GM18505 (cell line): ENCODE measurements at regions not wholly inside any gene's neighbourhood (a gene's known extent, or its start where the extent isn't known, plus 50 kb on each side); places are given as distances from the start of the nearest gene placed in this dataset.

ENCODE experiments used
- ATAC-seq: cut with Tn5 transposase; IDR thresholded peaks from one replicate; pipeline ENCODE4 v1.9.1; 2021; ENCODE audit not compliant: unreplicated experiment
- POLR2A ChIP-seq: IDR thresholded peaks from 4 replicates; pipeline ENCODE4 v1.6.1; 2011; ENCODE audit warnings: borderline replicate concordance; ENCODE audit not compliant: insufficient read depth, insufficient read length; ENCODE audit errors: extremely low read depth

GRCh38 chr2:15018814-15019213 is 386.3 kb downstream of the LRATD1 start:
- no peak for ATAC-seq
- TF ChIP-seq POLR2A: no peak

DNA sequence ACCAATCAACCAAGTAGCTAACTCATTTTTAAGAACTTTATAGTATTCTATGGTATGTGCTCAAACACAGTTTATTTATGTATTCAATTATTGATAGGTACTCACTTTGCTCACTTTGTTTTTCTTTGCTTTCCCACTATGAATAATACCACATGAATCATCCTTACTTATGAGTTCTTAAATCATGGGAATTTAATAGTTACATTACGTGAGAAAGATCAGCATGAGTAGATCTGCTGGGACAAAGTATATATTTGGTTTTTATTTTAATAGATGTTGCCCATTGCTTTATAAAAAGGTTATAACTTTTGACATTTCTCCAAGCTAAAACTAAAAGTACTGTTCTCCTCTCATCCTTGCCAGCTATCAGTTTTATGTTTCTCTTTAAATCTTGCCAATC is 390.7 kb downstream of the LRATD1 start:
- no peak for ATAC-seq
- TF ChIP-seq POLR2A: no peak

DNA sequence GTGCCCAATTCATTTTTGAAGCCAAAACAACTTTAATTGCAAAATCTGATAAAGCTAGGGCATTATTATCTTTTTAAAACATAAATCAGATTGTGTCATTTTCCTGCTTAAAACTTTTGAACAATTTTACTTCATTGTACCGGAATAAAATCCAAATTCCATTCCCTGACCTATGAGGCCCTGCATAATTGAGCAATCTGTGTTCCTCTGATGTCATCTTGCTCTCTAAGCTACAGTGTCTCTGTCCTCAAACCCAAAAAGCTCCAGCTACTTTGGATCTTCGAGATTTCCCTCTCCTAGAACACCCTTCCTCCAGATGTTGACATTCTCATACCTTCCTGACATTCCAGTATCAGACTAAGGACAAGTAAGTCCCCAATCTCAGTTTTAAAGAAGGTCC is 395.9 kb downstream of the LRATD1 start:
- no peak for ATAC-seq
- no peak for TF ChIP-seq POLR2A

GRCh38 chr2:15031745-15032240 is 399.3 kb downstream of the LRATD1 start:
- TF ChIP-seq POLR2A: no peak
- peak; percentile 94 for ATAC-seq

DNA sequence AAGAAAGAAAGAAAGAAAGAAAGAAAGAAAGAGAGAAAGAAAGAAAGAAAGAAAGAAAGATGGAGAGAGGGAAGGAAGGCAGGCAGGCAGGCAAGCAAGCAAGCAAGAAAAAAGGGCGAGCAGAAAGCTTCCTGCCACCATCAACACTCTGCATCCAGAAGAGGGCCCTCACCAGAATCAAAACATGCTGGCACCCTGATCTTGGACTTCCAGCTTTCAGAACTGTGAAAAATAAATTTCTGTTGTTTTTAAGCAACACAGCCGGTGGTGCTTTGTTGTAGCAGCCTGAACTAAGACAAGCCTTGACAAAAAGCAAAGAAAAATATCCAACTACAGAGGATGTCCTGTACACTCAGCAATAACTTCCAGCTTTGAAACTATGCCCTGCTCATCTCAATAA is 401.7 kb downstream of the LRATD1 start:
- no peak for ATAC-seq
- no peak for TF ChIP-seq POLR2A

DNA sequence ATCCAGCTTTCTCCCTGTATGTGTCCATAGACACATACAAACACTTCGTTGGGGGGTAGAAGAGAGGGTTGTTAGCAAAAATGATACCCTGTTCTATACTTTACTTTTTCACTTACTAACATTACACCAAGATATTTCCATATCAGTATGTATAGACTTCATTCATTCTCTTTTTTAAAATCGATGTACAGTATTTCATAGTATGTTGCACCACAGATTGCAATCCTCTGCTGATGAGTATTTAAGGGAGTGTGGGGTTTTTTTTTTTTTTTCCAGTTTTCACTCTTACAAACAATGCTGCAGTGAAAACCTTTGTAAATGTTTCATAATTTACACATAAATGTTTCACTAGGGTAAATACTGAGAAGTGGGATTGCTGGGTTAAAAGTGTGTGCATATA is 402.3 kb downstream of the LRATD1 start:
- ATAC-seq: no peak
- TF ChIP-seq POLR2A: no peak

GRCh38 chr2:15038366-15039364 is 406.1 kb downstream of the LRATD1 start:
- TF ChIP-seq POLR2A: no peak
- no peak for ATAC-seq

DNA sequence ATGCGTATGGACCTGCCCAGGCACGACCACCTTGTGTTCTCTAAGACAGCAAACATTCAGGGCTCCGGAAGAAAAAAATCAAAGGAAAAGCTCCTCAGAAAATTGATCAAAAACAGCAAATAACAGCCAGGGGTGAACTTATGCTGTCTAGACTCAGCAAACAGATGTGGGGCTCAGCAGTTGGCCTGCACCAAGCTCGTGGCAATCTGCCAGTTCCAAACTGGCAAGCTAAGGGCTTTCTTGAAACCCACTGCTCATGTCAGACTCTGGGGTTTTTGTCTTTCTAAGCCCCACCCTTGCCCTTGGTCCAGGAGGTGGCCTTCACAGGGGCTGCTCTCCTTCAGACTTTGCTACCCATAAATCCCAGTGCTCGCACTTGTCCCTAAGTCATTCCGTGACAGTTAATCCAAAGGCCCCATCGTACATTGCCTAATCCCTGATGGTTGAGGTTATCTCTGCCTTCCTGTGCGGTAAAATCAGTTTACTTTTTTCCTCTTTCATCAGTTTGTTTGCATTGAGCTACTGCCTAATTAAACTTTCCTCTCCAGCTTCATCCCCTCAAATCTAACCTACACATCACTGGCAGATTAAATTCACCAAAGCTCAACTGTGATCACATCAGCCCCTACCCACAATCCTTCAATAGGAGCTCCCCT is 408.0 kb downstream of the LRATD1 start:
- no peak for ATAC-seq
- TF ChIP-seq POLR2A: no peak

DNA sequence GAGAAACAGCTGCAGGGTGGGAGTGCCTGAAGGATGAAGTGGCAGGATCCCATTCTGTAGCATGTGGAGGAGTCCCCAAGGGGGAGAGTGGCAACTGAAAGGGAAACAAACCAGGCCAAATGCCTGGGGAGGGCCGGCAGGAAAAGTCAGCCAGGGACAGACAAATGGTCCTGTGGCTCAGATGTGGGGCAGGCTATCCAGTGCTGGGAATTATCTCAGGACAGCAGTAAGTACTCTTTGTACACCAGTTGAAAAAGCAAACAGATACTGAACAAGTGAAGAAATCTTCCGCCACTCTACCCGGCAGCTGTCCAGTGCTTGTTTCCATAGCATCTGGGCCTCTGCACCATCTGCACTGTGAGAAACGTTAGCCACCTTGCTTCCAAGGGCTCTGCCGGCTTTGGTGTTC is 408.9 kb downstream of the LRATD1 start:
- TF ChIP-seq POLR2A: no peak
- ATAC-seq: no peak

GRCh38 chr2:15042801-15043217 is 410.3 kb downstream of the LRATD1 start:
- ATAC-seq: no peak
- no peak for TF ChIP-seq POLR2A

DNA sequence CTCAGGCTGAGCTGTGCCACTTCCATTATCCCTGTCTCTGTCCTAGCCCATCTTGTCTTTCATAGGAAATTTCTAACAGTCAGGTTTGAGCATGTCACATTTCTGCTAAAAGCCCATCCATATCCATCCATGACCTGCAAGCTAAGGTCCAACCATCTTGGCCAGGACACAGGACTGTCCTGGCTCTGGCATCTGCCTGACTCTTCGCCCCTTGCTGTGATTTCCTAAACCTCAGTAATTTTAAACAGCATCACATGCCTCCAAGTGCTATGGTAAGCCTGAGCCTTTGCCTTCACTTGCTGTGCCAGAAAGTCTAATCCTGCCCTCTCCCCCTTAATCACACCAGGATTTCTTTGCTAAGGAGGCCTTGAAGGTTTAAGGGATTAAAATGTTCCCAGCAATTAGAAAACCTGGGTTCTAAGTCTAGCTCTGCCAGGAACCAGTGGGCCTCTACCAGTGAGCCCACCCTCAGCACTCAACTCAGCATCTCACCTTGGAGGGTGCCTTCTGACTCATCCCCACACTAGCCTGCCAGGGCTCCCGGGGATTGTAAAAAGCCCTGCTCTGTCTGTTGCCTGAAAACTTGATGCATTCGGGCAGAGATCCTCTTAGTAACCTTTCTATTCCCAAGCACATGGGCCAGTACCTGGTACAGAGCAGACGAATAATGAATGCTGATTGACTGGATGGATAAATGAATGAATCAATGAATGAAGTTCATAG is 411.0 kb downstream of the LRATD1 start:
- ATAC-seq: no peak

DNA sequence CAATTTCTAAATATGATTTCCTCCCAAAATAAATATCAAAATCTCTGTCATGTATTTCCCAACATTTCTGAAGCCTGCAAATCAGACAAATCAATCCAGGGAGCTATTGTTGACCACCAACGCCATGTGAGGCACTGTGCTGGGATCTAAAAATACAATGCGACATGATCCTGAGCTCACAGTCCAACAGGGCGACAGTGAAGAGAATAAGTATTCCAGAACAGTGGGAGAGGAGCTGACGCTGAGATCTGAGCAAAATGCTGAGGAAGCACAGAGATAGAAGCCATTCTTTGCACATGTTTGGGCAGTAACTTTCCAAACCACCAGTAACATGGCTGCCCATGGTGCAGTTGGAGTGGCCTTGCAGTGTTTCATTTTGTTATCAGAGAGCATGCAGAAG is 412.5 kb downstream of the LRATD1 start:
- ATAC-seq: no peak
- TF ChIP-seq POLR2A: no peak

More for the DNA sequence above, 411.0 kb downstream of the LRATD1 start:
- no peak for TF ChIP-seq POLR2A

DNA sequence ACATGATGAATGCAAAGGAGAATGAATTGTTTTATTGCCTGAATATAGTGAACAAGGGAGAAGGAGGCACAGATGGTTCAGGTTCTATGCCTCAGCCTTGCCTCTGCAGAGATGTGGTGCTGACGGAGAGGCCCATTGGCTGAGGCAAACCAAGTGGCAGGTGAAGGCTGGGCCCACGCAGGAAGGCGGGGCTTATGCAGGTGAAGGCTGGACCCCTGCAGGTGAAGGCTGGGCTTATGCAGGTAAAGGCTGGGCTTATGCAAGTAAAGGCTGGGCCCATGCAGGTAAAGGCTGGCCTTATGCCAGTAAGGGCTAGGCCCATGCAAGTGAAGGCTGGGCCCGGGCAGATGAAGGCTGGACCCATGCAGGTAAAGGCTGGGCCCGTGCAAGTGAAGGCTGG is 414.7 kb downstream of the LRATD1 start:
- no peak for TF ChIP-seq POLR2A
- ATAC-seq: no peak

DNA sequence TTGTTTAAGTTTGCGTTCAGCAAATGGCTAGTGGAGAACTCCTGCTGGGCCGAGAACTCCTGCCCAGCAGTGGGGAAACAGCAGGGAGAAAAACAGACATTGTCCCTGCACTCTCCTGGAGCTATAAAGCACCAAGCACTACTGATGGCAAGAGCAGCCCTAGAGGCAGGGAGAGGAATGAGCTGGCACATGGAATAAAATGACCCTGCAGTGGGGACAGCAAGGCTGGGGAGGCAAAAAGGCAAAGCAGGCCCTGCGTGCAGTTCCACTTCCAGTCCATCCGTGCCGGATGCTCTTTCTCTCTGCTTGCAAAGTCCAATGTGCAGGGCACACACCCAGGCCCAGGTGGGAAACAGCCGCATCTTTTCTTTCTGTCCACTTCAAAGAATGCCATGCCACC is 415.5 kb downstream of the LRATD1 start:
- ATAC-seq: no peak
- TF ChIP-seq POLR2A: no peak
